ENCODE measurements at regions not wholly inside any gene's neighbourhood (a gene's known extent, or its start where the extent isn't known, plus 50 kb on each side); places are given as distances from the start of the nearest gene placed in this dataset.

DNA sequence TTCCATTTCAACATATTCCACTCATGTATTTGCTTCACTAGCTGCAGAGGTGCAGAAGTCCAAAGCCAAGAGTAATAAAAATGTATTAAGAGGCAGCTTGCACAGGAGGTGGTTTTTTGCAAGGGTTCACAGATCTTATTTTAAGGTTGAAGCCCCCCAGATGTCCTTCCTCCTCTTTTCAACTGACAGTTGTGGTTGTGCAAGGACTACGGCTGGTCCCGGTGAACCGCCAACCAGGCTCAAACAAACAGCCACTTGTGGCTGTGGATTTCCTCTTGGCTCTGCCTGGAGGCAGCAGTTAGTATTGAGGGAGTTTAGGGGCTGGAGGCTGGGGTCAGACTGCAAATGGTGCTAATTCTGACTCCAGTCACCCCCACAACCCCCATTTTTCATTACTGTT, 240.7 kb upstream of the TBC1D5 start:
- TF ChIP-seq, protein P1, sequence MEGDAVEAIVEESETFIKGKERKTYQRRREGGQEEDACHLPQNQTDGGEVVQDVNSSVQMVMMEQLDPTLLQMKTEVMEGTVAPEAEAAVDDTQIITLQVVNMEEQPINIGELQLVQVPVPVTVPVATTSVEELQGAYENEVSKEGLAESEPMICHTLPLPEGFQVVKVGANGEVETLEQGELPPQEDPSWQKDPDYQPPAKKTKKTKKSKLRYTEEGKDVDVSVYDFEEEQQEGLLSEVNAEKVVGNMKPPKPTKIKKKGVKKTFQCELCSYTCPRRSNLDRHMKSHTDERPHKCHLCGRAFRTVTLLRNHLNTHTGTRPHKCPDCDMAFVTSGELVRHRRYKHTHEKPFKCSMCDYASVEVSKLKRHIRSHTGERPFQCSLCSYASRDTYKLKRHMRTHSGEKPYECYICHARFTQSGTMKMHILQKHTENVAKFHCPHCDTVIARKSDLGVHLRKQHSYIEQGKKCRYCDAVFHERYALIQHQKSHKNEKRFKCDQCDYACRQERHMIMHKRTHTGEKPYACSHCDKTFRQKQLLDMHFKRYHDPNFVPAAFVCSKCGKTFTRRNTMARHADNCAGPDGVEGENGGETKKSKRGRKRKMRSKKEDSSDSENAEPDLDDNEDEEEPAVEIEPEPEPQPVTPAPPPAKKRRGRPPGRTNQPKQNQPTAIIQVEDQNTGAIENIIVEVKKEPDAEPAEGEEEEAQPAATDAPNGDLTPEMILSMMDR (IDR thresholded peaks at IDR 0.05) = no peak
- TF ChIP-seq POLR2A (IDR thresholded peaks at IDR 0.05) = no peak
